GM12878 (cell line): ENCODE measurements at regions not wholly inside any gene's neighbourhood (a gene's known extent, or its start where the extent isn't known, plus 50 kb on each side); places are given as distances from the start of the nearest gene placed in this dataset.

Source experiments
- ATAC-seq: fragments of 200-7000 bp; cut with Tn5 transposase; 3 replicates; pipeline ENCODE4 v1.9.1; 2020; ENCODE audit warnings: mild to moderate bottlenecking, moderate library complexity
- BruUV-seq: library from RNA; stranded (reverse); fragments of 400-500 nt; replicated peaks from 2 replicates; lab custom pipeline; 2021; lab: Mats Ljungman, UMichigan
- CTCF ChIA-PET: fragments of 300-600 bp; sonication (Branson Sonifier 250); formaldehyde crosslinking; extraction: SDS; loops from one replicate; lab custom pipeline; 2021; ENCODE audit warnings: inconsistent platforms; lab: Yijun Ruan, JAX
- POLR2A ChIA-PET: fragments of 350-600 bp; formaldehyde crosslinking; extraction: SDS; loops from one replicate; lab custom pipeline; 2021; ENCODE audit warnings: inconsistent platforms; lab: Charles Lee
- RAD21 ChIA-PET: fragments of 300-600 bp; sonication (Branson Sonifier 250); formaldehyde crosslinking; loops from one replicate; lab custom pipeline; 2023; ENCODE audit warnings: antibody characterized with exemption; ENCODE audit not compliant: unreplicated experiment; lab: Charles Lee
- SMC1A ChIA-PET: fragments of 300-600 bp; sonication (Branson Sonifier 250); formaldehyde crosslinking; loops from one replicate; lab custom pipeline; 2023; ENCODE audit not compliant: unreplicated experiment, uncharacterized antibody; lab: Charles Lee
- DNase-seq: peaks from one replicate; pipeline ENCODE4 v3.0.0-alpha.2; 2011; ENCODE audit warnings: low read depth, low spot score
- FAIRE-seq: peaks from 3 replicates; lab custom pipeline; 2011; peaks lifted over from hg19 to GRCh38; lab: Jason Lieb, UNC
- H2AFZ ChIP-seq: 2 replicates; pipeline ENCODE4 v1.6.0; 2011; ENCODE audit warnings: low read depth, low read length, control low read depth; ENCODE audit not compliant: control insufficient read depth
- H3K27ac ChIP-seq: 2 replicates; pipeline ENCODE4 v1.5.1; 2011; ENCODE audit warnings: control low read depth; ENCODE audit not compliant: control insufficient read depth, insufficient read depth
- H3K27me3 ChIP-seq, 2 experiments: replicated peaks in 1 of 2; 2 replicates each; pipeline versions ENCODE4 v1.6.0 to v1.6.1; 2011; ENCODE audit warnings: low read length in 1 of 2; ENCODE audit not compliant: control insufficient read depth in 2 of 2, insufficient read depth in 2 of 2
- H3K36me3 ChIP-seq, 2 experiments: 2 replicates each; pipeline ENCODE4 v1.5.1; 2011; ENCODE audit warnings: low read length in 1 of 2; ENCODE audit not compliant: control insufficient read depth in 2 of 2, insufficient read depth in 2 of 2
- H3K4me1 ChIP-seq: 2 replicates; pipeline ENCODE4 v1.6.1; 2011; ENCODE audit warnings: mild to moderate bottlenecking, low read length, moderate library complexity, mixed read lengths; ENCODE audit not compliant: control insufficient read depth, insufficient read depth
- H3K4me2 ChIP-seq: 2 replicates; pipeline ENCODE4 v1.6.0; 2011; ENCODE audit warnings: control low read depth; ENCODE audit not compliant: control insufficient read depth, insufficient read depth
- H3K4me3 ChIP-seq: fragments of 200-600 bp; sonication (generic); 2 replicates; pipeline ENCODE4 v1.5.1; 2016
- H3K79me2 ChIP-seq: 2 replicates; pipeline ENCODE4 v1.6.0; 2011; ENCODE audit warnings: low read length; ENCODE audit not compliant: control insufficient read depth, insufficient read depth
- H3K9ac ChIP-seq: 2 replicates; pipeline ENCODE4 v1.8.0; 2011; ENCODE audit warnings: low read length, control low read depth, mixed read lengths; ENCODE audit not compliant: control insufficient read depth, insufficient read depth
- H3K9me3 ChIP-seq: replicated peaks from 3 replicates; pipeline ENCODE4 v1.5.1; 2011; ENCODE audit warnings: mild to moderate bottlenecking, low read length; ENCODE audit not compliant: control insufficient read depth, insufficient read depth
- H4K20me1 ChIP-seq: 2 replicates; pipeline ENCODE4 v1.6.0; 2011; ENCODE audit not compliant: control insufficient read depth, insufficient read depth
- CEBPZ ChIP-seq: fragments of 150-350 bp; IDR thresholded peaks from 2 replicates; pipeline ENCODE4 v1.6.1; 2016; ENCODE audit warnings: low read depth, low read length
- CHD1 ChIP-seq: IDR thresholded peaks from 2 replicates; pipeline ENCODE4 v1.6.1; 2012; ENCODE audit warnings: low read depth, low read length, improper control_type of control experiment
- GABPA ChIP-seq: IDR thresholded peaks from 2 replicates; pipeline ENCODE4 v1.6.1; 2014; ENCODE audit warnings: antibody characterized with exemption, low read depth, mild to moderate bottlenecking, inconsistent platforms
- HCFC1 ChIP-seq: fragments of 150-350 bp; IDR thresholded peaks from 2 replicates; pipeline ENCODE4 v1.6.1; 2014; ENCODE audit warnings: low read length
- IKZF2 ChIP-seq, 2 experiments: fragments of 450-650 bp; IDR thresholded peaks; 2 replicates each; pipeline ENCODE4 v1.6.1; 2017; ENCODE audit warnings: mild to moderate bottlenecking in 2 of 2, moderate library complexity in 2 of 2
- IRF4 ChIP-seq: IDR thresholded peaks from 2 replicates; pipeline ENCODE4 v1.6.1; 2011; ENCODE audit warnings: low read depth, low read length
- RBBP5 ChIP-seq: fragments of 200-600 bp; sonication (generic); conservative IDR thresholded peaks from 2 replicates; pipeline ENCODE4 v1.6.1; 2016
- RCOR1 ChIP-seq: conservative IDR thresholded peaks from 2 replicates; pipeline ENCODE4 v1.6.1; 2012; ENCODE audit warnings: low read depth, low read length, improper control_type of control experiment
- RELB ChIP-seq: fragments of 450-650 bp; IDR thresholded peaks from 2 replicates; pipeline ENCODE4 v1.6.1; 2017; ENCODE audit warnings: low read depth, mild to moderate bottlenecking, moderate library complexity
- SMARCA5 ChIP-seq: fragments of 450-650 bp; IDR thresholded peaks from 2 replicates; pipeline ENCODE4 v1.6.1; 2017; ENCODE audit warnings: mild to moderate bottlenecking
- TBL1XR1 ChIP-seq: IDR thresholded peaks from 2 replicates; pipeline ENCODE4 v1.6.1; 2012; ENCODE audit warnings: low read depth, low read length, improper control_type of control experiment
- USF2 ChIP-seq: IDR thresholded peaks from 2 replicates; pipeline ENCODE4 v1.6.1; 2011; ENCODE audit warnings: low read depth, low read length, improper control_type of control experiment, borderline replicate concordance
- WGBS: methylation state at CpG from one replicate; pipeline ENCODE4 v1.1.6; 2016; ENCODE audit warnings: low lambda C conversion rate; ENCODE audit not compliant: insufficient replicate concordance, insufficient coverage; ENCODE audit errors: missing lambda C conversion rate; 5-methylcytosine and 5-hydroxymethylcytosine counted together
- in situ Hi-C: fragments of 300-500 bp; cut with MboI; formaldehyde crosslinking; loops from 9 replicates; pipeline ENCODE4 v1.14.3; 2018; ENCODE audit warnings: mixed read lengths
- intact Hi-C: fragments of 100-400 bp; cut with micrococcal nuclease; formaldehyde crosslinking; loops from one replicate; pipeline ENCODE4 v1.14.2; 2022; ENCODE audit not compliant: unreplicated experiment

GRCh38 chr2:21220930-21221329 lies 97.2 kb downstream of the TDRD15 start:
- ATAC-seq, result no peak
- intact Hi-C loops, result no loop called here
- H3K36me3 ChIP-seq, result no peaks in the 10 kb centered on the region
- no peak overlapping the region for H3K4me3 ChIP-seq
- DNase-seq, result no peak
- no peaks in the 10 kb centered on the region for H4K20me1 ChIP-seq
- H3K27ac ChIP-seq, result no peak overlapping the region
- H3K27me3 ChIP-seq, result no peaks in the 10 kb centered on the region
- H3K79me2 ChIP-seq, result no peaks in the 10 kb centered on the region
- no peak overlapping the region for H2AFZ ChIP-seq
- H3K4me1 ChIP-seq, result no peaks in the 10 kb centered on the region
- ChIA-PET SMC1A (no interaction called here), POLR2A (no interaction called here), CTCF (no interaction called here), RAD21 (no interaction called here)
- no peak for FAIRE-seq
- TF ChIP-seq IKZF2 (IDR thresholded peaks at IDR 0.05), result no peak
- no peak for TF ChIP-seq GABPA
- no peak for TF ChIP-seq TBL1XR1
- no peak for TF ChIP-seq CHD1
- no peak overlapping the region for H3K4me2 ChIP-seq
- 0% methylated on average over 1 of the region's 1 CpG for WGBS
- H3K9me3 ChIP-seq, result no peaks in the 10 kb centered on the region
- BruUV-seq, result no TSS peak
- in situ Hi-C loops, result no loop called here
- no peak overlapping the region for H3K9ac ChIP-seq

GRCh38 chr2:21223618-21224017 lies 99.8 kb downstream of the TDRD15 start:
- intact Hi-C loops, result no loop called here
- H3K4me2 ChIP-seq, result no peak overlapping the region
- H3K27ac ChIP-seq, result no peak overlapping the region
- DNase-seq, result no peak
- ATAC-seq, result no peak
- H3K9ac ChIP-seq, result no peak overlapping the region
- H3K27me3 ChIP-seq, result no peaks in the 10 kb centered on the region
- H3K79me2 ChIP-seq, result no peaks in the 10 kb centered on the region
- no TSS peak for BruUV-seq
- H3K36me3 ChIP-seq, result no peaks in the 10 kb centered on the region
- WGBS, result 32% methylated on average over 5 of the region's 5 CpGs
- ChIA-PET SMC1A (no interaction called here), RAD21 (no interaction called here), CTCF (interaction anchor here (0.8 kb wide), 1 partner anchor 20 kb away, joined by 3 read pairs; no protein-coding TSS in a partner anchor), POLR2A (no interaction called here)
- H3K9me3 ChIP-seq, result no peaks in the 10 kb centered on the region
- no peak overlapping the region for H2AFZ ChIP-seq
- TF ChIP-seq SMARCA5 (no peak), USF2 (no peak), RCOR1 (no peak), IRF4 (no peak), RBBP5 (no peak), RELB (no peak), HCFC1 (no peak), GABPA (no peak), CEBPZ (no peak)
- no peaks in the 10 kb centered on the region for H3K4me1 ChIP-seq
- in situ Hi-C loops, result no loop called here
- no peaks in the 10 kb centered on the region for H4K20me1 ChIP-seq
- no peak overlapping the region for H3K4me3 ChIP-seq
- FAIRE-seq, result no peak
